Brain microvascular endothelial cell (primary cell): ENCODE measurements at regions not wholly inside any gene's neighbourhood (a gene's known extent, or its start where the extent isn't known, plus 50 kb on each side); places are given as distances from the start of the nearest gene placed in this dataset.
A peak's percentile ranks its signal among the peaks of the same experiment; 100 is the strongest.

Experiments
- DNase-seq: peaks from one replicate; pipeline ENCODE4 v3.0.0-alpha.2; 2020
- H3K27ac ChIP-seq: fragments of 250-450 bp; sonication (Bioruptor Pico); 2 replicates; pipeline ENCODE4 v1.5.1; 2020; ENCODE audit warnings: mild to moderate bottlenecking, moderate library complexity
- H3K27me3 ChIP-seq: fragments of 250-450 bp; sonication (Bioruptor Pico); replicated peaks from 2 replicates; pipeline ENCODE4 v1.5.1; 2020; ENCODE audit warnings: mild to moderate bottlenecking
- H3K36me3 ChIP-seq: fragments of 250-450 bp; sonication (Bioruptor Pico); replicated peaks from 2 replicates; pipeline ENCODE4 v1.5.1; 2020; ENCODE audit warnings: mild to moderate bottlenecking
- H3K4me3 ChIP-seq: 2 replicates; pipeline ENCODE4 v1.5.1; 2011; ENCODE audit warnings: low read depth, mild to moderate bottlenecking, control low read depth, low read length, moderate library complexity
- in situ Hi-C: cut with HindIII; loops from 2 replicates; pipeline ENCODE4 v1.10.0; 2017; ENCODE audit warnings: low sequenced_read_pairs, low pct_ligation_motif_present
- TF ChIP-seq, protein P1 (sequence below): IDR thresholded peaks from 2 replicates; pipeline ENCODE4 v1.5.1; 2011; ENCODE audit warnings: low read depth, mild to moderate bottlenecking, moderate library complexity, low read length, control low read depth, inconsistent platforms; ENCODE audit errors: missing control alignments

DNA sequence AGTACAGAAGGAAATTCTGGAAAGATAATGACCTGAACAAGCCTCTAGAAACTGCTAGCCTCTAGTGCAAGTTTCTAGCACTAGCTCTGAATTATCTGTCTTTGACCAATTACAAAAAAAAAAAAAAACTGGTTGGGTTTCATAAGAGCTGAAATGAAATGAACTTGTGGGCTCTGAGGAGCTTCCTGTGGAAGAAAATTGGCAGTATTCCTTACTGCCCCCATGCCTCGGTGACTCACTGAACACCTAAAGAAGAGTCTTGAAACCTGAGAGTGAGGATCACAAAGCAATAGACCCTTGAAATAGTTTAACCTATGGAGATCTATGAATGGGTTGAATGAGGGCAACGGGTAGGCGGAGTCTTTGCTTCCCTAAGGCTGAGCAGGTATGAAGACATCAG is 263.6 kb upstream of the RASA1 start:
- Histone ChIP-seq H3K4me3 (no peak overlapping the region), H3K36me3 (no peaks in the 10 kb centered on the region), H3K27ac (no peak overlapping the region), H3K27me3 (no peaks in the 10 kb centered on the region)
- no peak for DNase-seq
- TF ChIP-seq, protein P1, sequence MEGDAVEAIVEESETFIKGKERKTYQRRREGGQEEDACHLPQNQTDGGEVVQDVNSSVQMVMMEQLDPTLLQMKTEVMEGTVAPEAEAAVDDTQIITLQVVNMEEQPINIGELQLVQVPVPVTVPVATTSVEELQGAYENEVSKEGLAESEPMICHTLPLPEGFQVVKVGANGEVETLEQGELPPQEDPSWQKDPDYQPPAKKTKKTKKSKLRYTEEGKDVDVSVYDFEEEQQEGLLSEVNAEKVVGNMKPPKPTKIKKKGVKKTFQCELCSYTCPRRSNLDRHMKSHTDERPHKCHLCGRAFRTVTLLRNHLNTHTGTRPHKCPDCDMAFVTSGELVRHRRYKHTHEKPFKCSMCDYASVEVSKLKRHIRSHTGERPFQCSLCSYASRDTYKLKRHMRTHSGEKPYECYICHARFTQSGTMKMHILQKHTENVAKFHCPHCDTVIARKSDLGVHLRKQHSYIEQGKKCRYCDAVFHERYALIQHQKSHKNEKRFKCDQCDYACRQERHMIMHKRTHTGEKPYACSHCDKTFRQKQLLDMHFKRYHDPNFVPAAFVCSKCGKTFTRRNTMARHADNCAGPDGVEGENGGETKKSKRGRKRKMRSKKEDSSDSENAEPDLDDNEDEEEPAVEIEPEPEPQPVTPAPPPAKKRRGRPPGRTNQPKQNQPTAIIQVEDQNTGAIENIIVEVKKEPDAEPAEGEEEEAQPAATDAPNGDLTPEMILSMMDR = no peak
- in situ Hi-C loops = no loop called here

DNA sequence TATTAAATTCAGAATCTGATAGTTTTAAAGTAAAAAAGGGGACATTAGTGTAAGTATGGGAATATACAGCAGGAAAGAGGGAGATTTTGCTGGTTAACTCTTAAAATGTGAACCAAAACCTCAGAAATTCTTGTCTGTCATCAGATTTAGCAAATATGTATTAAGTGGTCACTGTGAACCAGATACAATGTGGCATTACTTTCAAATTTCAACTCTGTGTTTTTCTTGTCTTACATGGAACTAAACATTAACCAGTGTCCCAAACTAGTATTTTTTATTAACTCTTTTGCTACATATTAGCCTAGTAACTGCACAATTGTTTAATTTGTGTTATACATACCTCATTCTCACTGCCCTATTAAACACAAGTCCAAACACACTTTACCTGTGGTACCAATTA is 259.9 kb upstream of the RASA1 start:
- TF ChIP-seq, protein P1 = no peak
- in situ Hi-C loops = no loop called here

DNA sequence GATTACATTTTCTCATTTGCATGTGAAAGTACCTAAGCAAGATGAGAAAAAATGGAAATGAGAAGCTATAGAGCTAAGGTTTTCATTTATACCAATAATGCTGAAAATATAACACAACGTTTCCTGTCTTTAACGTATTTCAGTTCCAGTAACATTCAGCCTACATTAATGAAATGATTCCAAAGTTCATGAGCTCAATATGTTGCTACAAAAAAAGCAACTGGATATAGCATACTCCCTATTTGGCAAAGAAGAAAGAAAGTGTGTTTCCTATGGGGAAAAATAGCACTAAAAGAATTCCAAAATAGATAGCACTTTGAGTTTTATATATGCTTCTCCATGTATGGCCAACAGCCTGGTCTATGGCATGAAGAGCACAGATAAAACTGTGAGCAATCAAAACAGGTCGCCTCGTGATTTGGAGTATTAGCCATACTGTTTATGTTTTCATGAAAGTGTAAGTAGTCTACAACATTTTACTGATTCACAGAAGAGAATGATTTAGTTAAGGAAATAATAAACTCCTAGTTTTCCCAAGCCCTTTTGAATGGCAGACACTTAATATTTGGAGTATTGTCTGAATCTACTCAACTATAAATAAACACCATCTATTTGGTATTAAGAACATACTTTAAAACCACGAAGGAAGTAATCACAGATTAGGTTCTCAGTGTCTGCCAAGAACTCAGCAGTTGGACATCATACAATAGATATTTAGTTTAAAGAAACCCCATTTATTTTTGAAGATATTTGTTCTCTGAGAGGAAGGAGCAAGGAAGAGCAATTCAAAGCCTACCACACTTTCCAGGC is 258.7 kb upstream of the RASA1 start:
- Histone ChIP-seq H3K27me3 (no peaks in the 10 kb centered on the region), H3K36me3 (no peaks in the 10 kb centered on the region), H3K4me3 (no peak overlapping the region), H3K27ac (no peak overlapping the region)
- peak; percentile 11 for DNase-seq
- in situ Hi-C loops = no loop called here
- TF ChIP-seq, protein P1 = no peak

More for the DNA sequence above, 259.9 kb upstream of the RASA1 start:
- Histone ChIP-seq H3K27me3 (no peaks in the 10 kb centered on the region), H3K4me3 (no peak overlapping the region), H3K36me3 (no peaks in the 10 kb centered on the region), H3K27ac (no peak overlapping the region)
- DNase-seq = no peak

DNA sequence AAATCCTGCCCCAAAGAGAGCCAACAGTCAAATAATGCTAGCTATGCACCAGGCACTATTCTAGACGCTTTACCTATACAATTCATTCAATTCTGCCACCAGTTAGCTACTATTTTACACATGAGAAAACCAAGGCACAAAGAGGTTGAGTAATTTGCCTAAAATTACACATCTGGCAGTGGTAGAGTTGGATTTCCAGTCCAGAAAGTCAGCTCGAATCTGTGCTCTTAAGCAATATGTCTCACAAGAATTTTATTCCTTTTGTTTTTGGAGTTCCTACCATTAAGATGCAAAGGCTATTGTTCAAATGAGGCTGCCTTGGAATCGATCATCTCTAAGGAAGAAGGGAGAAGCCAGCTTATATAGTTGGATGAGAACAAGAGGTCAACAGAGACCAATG is 256.9 kb upstream of the RASA1 start:
- DNase-seq = no peak
- in situ Hi-C loops = no loop called here
- TF ChIP-seq, protein P1 = no peak
- Histone ChIP-seq H3K4me3 (no peak overlapping the region), H3K27ac (no peak overlapping the region), H3K36me3 (no peaks in the 10 kb centered on the region), H3K27me3 (no peaks in the 10 kb centered on the region)

DNA sequence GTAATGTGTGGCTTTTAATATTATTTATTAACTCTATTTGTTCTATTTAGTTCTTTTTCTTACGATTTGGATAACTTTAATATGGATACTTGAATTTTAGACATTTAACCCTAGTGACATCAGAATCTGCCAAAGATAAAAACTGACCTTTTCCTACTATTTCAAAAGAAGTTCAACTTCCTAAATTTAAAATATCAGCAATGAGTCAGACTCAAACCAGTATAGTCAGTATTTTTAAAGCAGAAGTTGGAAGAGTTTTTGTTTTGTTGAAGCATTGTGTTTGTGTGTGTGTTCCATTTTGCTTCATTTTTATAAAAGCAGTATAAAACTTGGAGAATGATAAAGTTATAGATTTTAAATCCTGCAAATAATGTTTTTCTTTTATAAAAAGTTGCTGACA is 251.8 kb upstream of the RASA1 start:
- TF ChIP-seq, protein P1 = no peak
- in situ Hi-C loops = no loop called here
- no peak for DNase-seq

More for the DNA sequence above, 251.8 kb upstream of the RASA1 start:
- Histone ChIP-seq H3K27ac (no peak overlapping the region), H3K36me3 (no peaks in the 10 kb centered on the region), H3K4me3 (no peak overlapping the region), H3K27me3 (no peaks in the 10 kb centered on the region)
